Activated naive CD8-positive, alpha-beta T cell treated with anti-CD3 and anti-CD28 coated beads for 36 hours (primary cell): ENCODE measurements at regions not wholly inside any gene's neighbourhood (a gene's known extent, or its start where the extent isn't known, plus 50 kb on each side); places are given as distances from the start of the nearest gene placed in this dataset.

Experiments used
- DNase-seq: peaks from one replicate; pipeline ENCODE4 v3.0.0; 2021
- H3K27ac Mint-ChIP-seq: one replicate; pipeline ENCODE4 v1.8.0; 2022; ENCODE audit warnings: mild to moderate bottlenecking, moderate library complexity, mixed read lengths
- H3K27me3 Mint-ChIP-seq: one replicate; pipeline ENCODE4 v1.8.0; 2022; ENCODE audit warnings: mild to moderate bottlenecking, mixed read lengths
- H3K36me3 Mint-ChIP-seq: one replicate; pipeline ENCODE4 v1.8.0; 2021; ENCODE audit warnings: mild to moderate bottlenecking, mixed read lengths
- H3K4me1 Mint-ChIP-seq: one replicate; pipeline ENCODE4 v1.8.0; 2021; ENCODE audit warnings: mixed read lengths
- H3K4me3 Mint-ChIP-seq: one replicate; pipeline ENCODE4 v1.8.0; 2022; ENCODE audit warnings: mild to moderate bottlenecking, moderate library complexity, mixed read lengths
- H3K9me3 Mint-ChIP-seq: one replicate; pipeline ENCODE4 v1.8.0; 2022; ENCODE audit warnings: mixed read lengths

GRCh38 chr4:58749206-58749605 is 1639.0 kb upstream of the IGFBP7 start:
- H3K27me3 Mint-ChIP-seq = no peaks in the 10 kb centered on the region
- H3K27ac Mint-ChIP-seq = no peak overlapping the region
- H3K36me3 Mint-ChIP-seq = no peaks in the 10 kb centered on the region
- no peak overlapping the region for H3K4me3 Mint-ChIP-seq
- H3K4me1 Mint-ChIP-seq = no peaks in the 10 kb centered on the region
- H3K9me3 Mint-ChIP-seq = no peaks in the 10 kb centered on the region
- DNase-seq = no peak

GRCh38 chr4:58740897-58741296 is 1630.7 kb upstream of the IGFBP7 start:
- Mint-ChIP-seq H3K4me1 (no peaks in the 10 kb centered on the region), H3K27ac (no peak overlapping the region), H3K27me3 (no peaks in the 10 kb centered on the region), H3K9me3 (peaks cover 5% of the 10 kb centered on the region), H3K36me3 (no peaks in the 10 kb centered on the region), H3K4me3 (no peak overlapping the region)
- DNase-seq = no peak

GRCh38 chr4:58739275-58739674 is 1629.1 kb upstream of the IGFBP7 start:
- DNase-seq = no peak
- no peaks in the 10 kb centered on the region for H3K27me3 Mint-ChIP-seq
- no peaks in the 10 kb centered on the region for H3K36me3 Mint-ChIP-seq
- H3K27ac Mint-ChIP-seq = no peak overlapping the region
- H3K9me3 Mint-ChIP-seq = peaks cover 5% of the 10 kb centered on the region
- no peak overlapping the region for H3K4me3 Mint-ChIP-seq
- no peaks in the 10 kb centered on the region for H3K4me1 Mint-ChIP-seq

GRCh38 chr4:58738375-58738774 is 1628.2 kb upstream of the IGFBP7 start:
- Mint-ChIP-seq H3K9me3 (peaks cover 5% of the 10 kb centered on the region), H3K27ac (no peak overlapping the region), H3K27me3 (no peaks in the 10 kb centered on the region), H3K4me3 (no peak overlapping the region), H3K4me1 (no peaks in the 10 kb centered on the region), H3K36me3 (no peaks in the 10 kb centered on the region)
- DNase-seq = no peak

GRCh38 chr4:58734030-58734674 is 1624.0 kb upstream of the IGFBP7 start:
- Mint-ChIP-seq H3K36me3 (no peaks in the 10 kb centered on the region), H3K9me3 (no peaks in the 10 kb centered on the region), H3K4me3 (no peak overlapping the region), H3K4me1 (no peaks in the 10 kb centered on the region), H3K27ac (no peak overlapping the region), H3K27me3 (no peaks in the 10 kb centered on the region)
- DNase-seq = no peak

- H3K27me3 Mint-ChIP-seq = no peaks in the 10 kb centered on the region
- no peaks in the 10 kb centered on the region for H3K9me3 Mint-ChIP-seq
- no peaks in the 10 kb centered on the region for H3K4me1 Mint-ChIP-seq
- H3K36me3 Mint-ChIP-seq = no peaks in the 10 kb centered on the region
- H3K27ac Mint-ChIP-seq = no peak overlapping the region
- DNase-seq = no peak
- H3K4me3 Mint-ChIP-seq = no peak overlapping the region
These were observed 1622.8 kb upstream of the IGFBP7 start for GRCh38 chr4:58732973-58733372.

- DNase-seq = no peak
- Mint-ChIP-seq H3K27ac (no peak overlapping the region), H3K4me1 (no peaks in the 10 kb centered on the region), H3K4me3 (no peak overlapping the region), H3K36me3 (no peaks in the 10 kb centered on the region), H3K27me3 (no peaks in the 10 kb centered on the region), H3K9me3 (peaks cover 1% of the 10 kb centered on the region)
These were observed 1613.8 kb upstream of the IGFBP7 start for GRCh38 chr4:58723954-58724353.

GRCh38 chr4:58711039-58711438 is 1600.9 kb upstream of the IGFBP7 start:
- no peaks in the 10 kb centered on the region for H3K4me1 Mint-ChIP-seq

GRCh38 chr4:58688568-58688967 is 1578.4 kb upstream of the IGFBP7 start:
- no peak for DNase-seq
- Mint-ChIP-seq H3K4me1 (no peaks in the 10 kb centered on the region), H3K27me3 (no peaks in the 10 kb centered on the region), H3K4me3 (no peak overlapping the region), H3K9me3 (peaks cover 7% of the 10 kb centered on the region), H3K27ac (no peak overlapping the region), H3K36me3 (no peaks in the 10 kb centered on the region)

More at GRCh38 chr4:58711039-58711438, 1600.9 kb upstream of the IGFBP7 start:
- H3K4me3 Mint-ChIP-seq = no peak overlapping the region
- no peak overlapping the region for H3K27ac Mint-ChIP-seq
- DNase-seq = no peak
- peaks cover 3% of the 10 kb centered on the region for H3K9me3 Mint-ChIP-seq
- H3K27me3 Mint-ChIP-seq = no peaks in the 10 kb centered on the region
- no peaks in the 10 kb centered on the region for H3K36me3 Mint-ChIP-seq

GRCh38 chr4:58679886-58680285 is 1569.7 kb upstream of the IGFBP7 start:
- Mint-ChIP-seq H3K27ac (no peak overlapping the region), H3K9me3 (peaks cover 7% of the 10 kb centered on the region), H3K36me3 (no peaks in the 10 kb centered on the region), H3K27me3 (no peaks in the 10 kb centered on the region), H3K4me1 (no peaks in the 10 kb centered on the region), H3K4me3 (no peak overlapping the region)
- DNase-seq = no peak

GRCh38 chr4:58679051-58679450 is 1568.9 kb upstream of the IGFBP7 start:
- Mint-ChIP-seq H3K4me1 (no peaks in the 10 kb centered on the region), H3K27ac (no peak overlapping the region), H3K4me3 (no peak overlapping the region), H3K9me3 (peaks cover 9% of the 10 kb centered on the region), H3K36me3 (no peaks in the 10 kb centered on the region), H3K27me3 (no peaks in the 10 kb centered on the region)
- DNase-seq = no peak

GRCh38 chr4:58669783-58670182 is 1559.6 kb upstream of the IGFBP7 start:
- no peak overlapping the region for H3K4me3 Mint-ChIP-seq
- H3K27ac Mint-ChIP-seq = no peak overlapping the region
- H3K9me3 Mint-ChIP-seq = peaks cover 13% of the 10 kb centered on the region
- no peaks in the 10 kb centered on the region for H3K36me3 Mint-ChIP-seq
- no peaks in the 10 kb centered on the region for H3K4me1 Mint-ChIP-seq
- DNase-seq = no peak
- no peaks in the 10 kb centered on the region for H3K27me3 Mint-ChIP-seq

GRCh38 chr4:58665649-58666048 is 1555.5 kb upstream of the IGFBP7 start:
- Mint-ChIP-seq H3K27me3 (no peaks in the 10 kb centered on the region), H3K4me3 (no peak overlapping the region), H3K9me3 (peaks cover 15% of the 10 kb centered on the region), H3K4me1 (no peaks in the 10 kb centered on the region), H3K36me3 (no peaks in the 10 kb centered on the region), H3K27ac (no peak overlapping the region)
- no peak for DNase-seq

GRCh38 chr4:58658701-58659100 is 1548.5 kb upstream of the IGFBP7 start:
- Mint-ChIP-seq H3K27me3 (no peaks in the 10 kb centered on the region), H3K4me1 (no peaks in the 10 kb centered on the region), H3K9me3 (peaks cover 6% of the 10 kb centered on the region), H3K4me3 (no peak overlapping the region), H3K36me3 (no peaks in the 10 kb centered on the region), H3K27ac (no peak overlapping the region)
- no peak for DNase-seq

GRCh38 chr4:58653251-58653650 is 1543.1 kb upstream of the IGFBP7 start:
- H3K27ac Mint-ChIP-seq = no peak overlapping the region
- no peak for DNase-seq
- no peak overlapping the region for H3K4me3 Mint-ChIP-seq
- H3K36me3 Mint-ChIP-seq = no peaks in the 10 kb centered on the region
- H3K27me3 Mint-ChIP-seq = no peaks in the 10 kb centered on the region
- no peaks in the 10 kb centered on the region for H3K4me1 Mint-ChIP-seq
- H3K9me3 Mint-ChIP-seq = peaks cover 4% of the 10 kb centered on the region

- Mint-ChIP-seq H3K36me3 (no peaks in the 10 kb centered on the region), H3K27ac (no peak overlapping the region), H3K4me1 (no peaks in the 10 kb centered on the region), H3K27me3 (no peaks in the 10 kb centered on the region), H3K9me3 (peaks cover 4% of the 10 kb centered on the region), H3K4me3 (no peak overlapping the region)
- DNase-seq = no peak
These were observed 1539.0 kb upstream of the IGFBP7 start for GRCh38 chr4:58649226-58649625.
